HL-60 (cell line): ENCODE measurements at regions not wholly inside any gene's neighbourhood (a gene's known extent, or its start where the extent isn't known, plus 50 kb on each side); places are given as distances from the start of the nearest gene placed in this dataset.

Source experiments
- DNase-seq, 2 experiments: peaks; one replicate each; pipeline ENCODE4 v3.0.0-alpha.2; 2010 to 2020; ENCODE audit warnings: low read depth in 1 of 2, low spot score in 1 of 2
- H3K27ac ChIP-seq: fragments of 250-450 bp; sonication (Bioruptor Pico); replicated peaks from 2 replicates; pipeline ENCODE4 v1.5.1; 2020; ENCODE audit warnings: mild to moderate bottlenecking, moderate library complexity
- H3K27me3 ChIP-seq: fragments of 250-450 bp; sonication (Bioruptor Pico); 2 replicates; pipeline ENCODE4 v1.5.1; 2021; ENCODE audit warnings: mild to moderate bottlenecking, moderate library complexity; ENCODE audit not compliant: insufficient read depth, poor library complexity, severe bottlenecking
- H3K4me3 ChIP-seq: replicated peaks from 2 replicates; pipeline ENCODE4 v1.5.1; 2011; ENCODE audit warnings: mild to moderate bottlenecking, control low read depth, low read length; ENCODE audit not compliant: insufficient read depth
- CTCF ChIP-seq: IDR thresholded peaks from one replicate; pipeline ENCODE4 v1.5.1; 2011; ENCODE audit warnings: low read length, control low read depth, inconsistent platforms; ENCODE audit not compliant: insufficient read depth
- GABPA ChIP-seq: IDR thresholded peaks from 2 replicates; pipeline ENCODE4 v1.6.1; 2012; ENCODE audit warnings: low read depth
- POLR2AphosphoS5 ChIP-seq: IDR thresholded peaks from 2 replicates; pipeline ENCODE4 v1.6.1; 2012; ENCODE audit warnings: low read depth
- REST ChIP-seq: IDR thresholded peaks from 2 replicates; pipeline ENCODE4 v1.6.1; 2012; ENCODE audit warnings: low read depth; ENCODE audit not compliant: insufficient replicate concordance
- SPI1 ChIP-seq: IDR thresholded peaks from 2 replicates; pipeline ENCODE4 v1.6.1; 2012; ENCODE audit warnings: low read depth, mild to moderate bottlenecking, borderline replicate concordance

GRCh38 chr1:30360753-30361152 lies 362.6 kb downstream of the MATN1 start:
- no peaks in the 10 kb centered on the region for H3K27me3 ChIP-seq
- DNase-seq, result no peak
- no peak overlapping the region for H3K4me3 ChIP-seq
- H3K27ac ChIP-seq, result no peak overlapping the region
- TF ChIP-seq SPI1, result no peak
- TF ChIP-seq REST, result no peak
- no peak for TF ChIP-seq GABPA
- TF ChIP-seq CTCF, result no peak
- no peak for TF ChIP-seq POLR2AphosphoS5

- TF ChIP-seq REST, result no peak
- TF ChIP-seq SPI1, result no peak
- TF ChIP-seq CTCF, result no peak
- TF ChIP-seq GABPA, result no peak
- TF ChIP-seq POLR2AphosphoS5, result no peak
- no peak overlapping the region for H3K27ac ChIP-seq
- H3K4me3 ChIP-seq, result no peak overlapping the region
- H3K27me3 ChIP-seq, result no peaks in the 10 kb centered on the region
- DNase-seq, result no peak
Measured at GRCh38 chr1:30360281-30360680, 363.1 kb downstream of the MATN1 start.

DNA sequence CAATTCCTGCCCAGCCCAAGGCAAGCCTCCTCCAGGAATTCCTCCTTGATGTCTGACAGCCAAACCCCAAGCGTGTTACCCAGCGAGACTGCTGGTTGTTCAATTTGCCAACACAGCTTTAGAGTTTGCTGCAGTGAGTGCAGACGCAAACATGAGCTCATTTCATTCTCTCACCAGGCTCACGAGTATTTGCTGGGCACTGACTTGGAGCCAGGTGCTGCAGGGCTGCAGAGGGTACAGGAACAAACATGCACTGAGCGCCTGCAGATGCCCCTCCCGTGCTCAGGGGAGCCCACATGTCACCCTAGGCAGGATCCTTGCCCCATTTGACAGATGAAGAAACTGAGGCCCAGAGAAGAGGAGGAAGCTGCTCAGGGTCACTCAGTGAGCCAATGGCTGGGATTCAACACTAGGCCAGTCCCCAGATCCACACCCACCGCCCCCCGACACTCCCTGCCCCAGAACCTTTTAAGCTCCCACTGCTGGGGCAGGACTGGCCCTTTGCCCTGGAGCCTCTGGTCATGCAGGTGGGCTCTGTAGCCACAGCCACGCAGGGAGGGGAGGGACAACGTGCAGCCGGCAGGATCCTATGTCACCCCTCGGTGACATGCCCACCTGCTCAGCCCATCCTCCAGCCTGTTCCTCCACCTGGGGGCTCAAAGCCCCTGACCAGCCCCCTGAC lies 363.7 kb downstream of the MATN1 start:
- H3K27me3 ChIP-seq, result no peaks in the 10 kb centered on the region
- no peak overlapping the region for H3K27ac ChIP-seq
- no peak for DNase-seq
- TF ChIP-seq CTCF (no peak), POLR2AphosphoS5 (no peak)
- H3K4me3 ChIP-seq, result no peak overlapping the region

- no peak overlapping the region for H3K27ac ChIP-seq
- TF ChIP-seq REST, result no peak
- TF ChIP-seq CTCF, result no peak
- TF ChIP-seq GABPA, result no peak
- TF ChIP-seq POLR2AphosphoS5, result no peak
- TF ChIP-seq SPI1, result no peak
- H3K4me3 ChIP-seq, result no peak overlapping the region
- DNase-seq, result no peak
- H3K27me3 ChIP-seq, result no peaks in the 10 kb centered on the region
Measured at GRCh38 chr1:30358500-30358899, 364.9 kb downstream of the MATN1 start.
